B cell (primary cell): ENCODE measurements at regions not wholly inside any gene's neighbourhood (a gene's known extent, or its start where the extent isn't known, plus 50 kb on each side); places are given as distances from the start of the nearest gene placed in this dataset.

Experiments
- EZH2 ChIP-seq: IDR thresholded peaks from 2 replicates; pipeline ENCODE4 v1.6.1; 2012; ENCODE audit warnings: borderline replicate concordance, low read depth, mild to moderate bottlenecking, moderate library complexity, low read length; ENCODE audit not compliant: insufficient read depth, poor library complexity, severe bottlenecking
- TF ChIP-seq, protein P1 (sequence below): fragments of 200-600 bp; IDR thresholded peaks from one replicate; pipeline ENCODE4 v1.8.0; 2022; ENCODE audit warnings: antibody characterized with exemption, mild to moderate bottlenecking

DNA sequence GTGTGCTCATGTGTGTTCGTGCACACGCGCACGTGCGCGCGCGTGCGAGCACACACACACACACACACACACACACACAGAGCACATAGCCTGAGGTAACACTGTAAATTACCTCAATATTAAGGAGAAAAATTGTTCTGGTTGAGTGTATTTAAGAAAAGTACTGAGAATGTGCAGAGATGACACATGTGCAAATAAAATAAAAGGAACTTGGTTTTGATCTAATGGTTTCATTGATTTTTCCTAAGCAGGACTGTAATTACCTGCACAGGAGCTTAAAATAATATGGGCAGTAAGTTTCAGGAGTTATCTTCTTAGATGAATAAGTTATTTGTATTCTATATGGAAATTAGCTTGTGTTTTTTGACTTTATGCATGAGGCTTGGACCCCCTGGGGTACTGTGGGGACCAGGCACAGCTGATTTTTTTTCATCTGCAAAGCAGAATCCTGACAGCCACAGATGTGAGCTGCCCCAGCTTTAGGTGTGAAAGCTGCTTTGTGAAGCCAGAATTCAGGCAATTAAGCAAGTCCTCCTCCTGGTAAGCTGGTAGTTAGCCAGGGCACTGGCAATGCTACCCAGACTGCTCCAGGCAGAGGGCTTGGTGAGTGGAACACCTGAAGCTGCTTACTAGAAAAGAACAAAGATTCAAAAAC lies 1040.6 kb upstream of the CITED2 start:
- no peak for TF ChIP-seq EZH2
- TF ChIP-seq, protein P1, sequence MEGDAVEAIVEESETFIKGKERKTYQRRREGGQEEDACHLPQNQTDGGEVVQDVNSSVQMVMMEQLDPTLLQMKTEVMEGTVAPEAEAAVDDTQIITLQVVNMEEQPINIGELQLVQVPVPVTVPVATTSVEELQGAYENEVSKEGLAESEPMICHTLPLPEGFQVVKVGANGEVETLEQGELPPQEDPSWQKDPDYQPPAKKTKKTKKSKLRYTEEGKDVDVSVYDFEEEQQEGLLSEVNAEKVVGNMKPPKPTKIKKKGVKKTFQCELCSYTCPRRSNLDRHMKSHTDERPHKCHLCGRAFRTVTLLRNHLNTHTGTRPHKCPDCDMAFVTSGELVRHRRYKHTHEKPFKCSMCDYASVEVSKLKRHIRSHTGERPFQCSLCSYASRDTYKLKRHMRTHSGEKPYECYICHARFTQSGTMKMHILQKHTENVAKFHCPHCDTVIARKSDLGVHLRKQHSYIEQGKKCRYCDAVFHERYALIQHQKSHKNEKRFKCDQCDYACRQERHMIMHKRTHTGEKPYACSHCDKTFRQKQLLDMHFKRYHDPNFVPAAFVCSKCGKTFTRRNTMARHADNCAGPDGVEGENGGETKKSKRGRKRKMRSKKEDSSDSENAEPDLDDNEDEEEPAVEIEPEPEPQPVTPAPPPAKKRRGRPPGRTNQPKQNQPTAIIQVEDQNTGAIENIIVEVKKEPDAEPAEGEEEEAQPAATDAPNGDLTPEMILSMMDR: no peak
